ENCODE measurements at regions not wholly inside any gene's neighbourhood (a gene's known extent, or its start where the extent isn't known, plus 50 kb on each side); places are given as distances from the start of the nearest gene placed in this dataset.

DNA sequence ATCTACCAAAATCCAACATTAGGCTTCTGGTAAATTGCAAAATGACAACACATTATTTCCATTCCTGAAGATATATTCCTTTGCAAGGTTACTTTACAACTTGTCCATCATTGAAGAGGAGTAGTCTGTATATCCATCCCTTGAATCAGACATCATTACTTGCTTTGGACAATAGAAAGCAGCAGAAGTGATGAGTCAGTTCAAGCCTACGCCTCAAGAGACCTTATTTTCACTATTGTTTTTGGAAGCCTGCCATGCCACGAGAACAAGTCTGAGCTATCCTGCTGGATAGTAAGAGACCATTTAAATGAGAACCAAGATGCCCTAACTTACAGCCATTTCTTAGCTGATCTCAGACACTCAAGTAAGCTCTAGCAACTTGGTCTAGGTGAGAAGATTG, 246.0 kb upstream of the HHIP start:
- no peak overlapping the region for H3K9ac ChIP-seq (ENCODE audit: insufficient read depth, low read depth, low read length)
- no peak overlapping the region for H3K4me3 ChIP-seq (replicated peaks in 1 of 3; ENCODE audit: insufficient read depth in 1 of 3, low read depth in 2 of 3, low read length in 3 of 3)
- H3K27me3 ChIP-seq (ENCODE audit: control insufficient read depth in 1 of 2, insufficient read depth in 2 of 2, low read length in 2 of 2), result no peaks in the 10 kb centered on the region
- intact Hi-C loops (cut with micrococcal nuclease; ENCODE audit: unreplicated experiment), result no loop called here
- FAIRE-seq, result no peak
- DNase-seq (ENCODE audit: low spot score), result no peak
- 3% methylated on average over 2 of the region's 2 CpGs for WGBS (ENCODE audit: low lambda C conversion rate)
- no peak overlapping the region for H3K27ac ChIP-seq (ENCODE audit: extremely low read length, insufficient read depth, low read length)
- H3K4me2 ChIP-seq (ENCODE audit: low read depth, low read length), result no peak overlapping the region
- H3K9me3 ChIP-seq (ENCODE audit: low read length), result no peaks in the 10 kb centered on the region
- no peak for ATAC-seq
- no peaks in the 10 kb centered on the region for H3K36me3 ChIP-seq (replicated peaks in 1 of 2; ENCODE audit: control insufficient read depth in 1 of 2, insufficient read depth in 2 of 2, low read length in 2 of 2)
- no peak overlapping the region for H2AFZ ChIP-seq (ENCODE audit: low read length)
- no TSS peak for BruUV-seq (replicated peaks)
- ChIA-PET CTCF (ENCODE audit: low intra/inter-chr PET ratio, low total read pairs) (no interaction called here), POLR2A (no interaction called here)
- in situ Hi-C loops (cut with HindIII; ENCODE audit: extremely low pct_ligation_motif_present, low pct_unique_long_range_greater_than_20kb), result no loop called here
- H3K79me2 ChIP-seq (ENCODE audit: insufficient read depth, low read length), result no peaks in the 10 kb centered on the region
- H4K20me1 ChIP-seq (ENCODE audit: insufficient read depth, low read length), result no peaks in the 10 kb centered on the region
- H3K4me1 ChIP-seq (ENCODE audit: insufficient read depth, low read length), result no peaks in the 10 kb centered on the region
- TF ChIP-seq KDM5A (IDR thresholded peaks at IDR 0.05; ENCODE audit: borderline replicate concordance, low read length), result no peak
- no peak for TF ChIP-seq HES4 (CRISPR knock-in tag; IDR thresholded peaks at IDR 0.05; ENCODE audit: borderline replicate concordance)
- no peak for TF ChIP-seq SKIL (CRISPR knock-in tag; IDR thresholded peaks at IDR 0.05; ENCODE audit: borderline replicate concordance)
- no peak for TF ChIP-seq NFIC (IDR thresholded peaks at IDR 0.05; ENCODE audit: low read length)
- TF ChIP-seq, protein P1, sequence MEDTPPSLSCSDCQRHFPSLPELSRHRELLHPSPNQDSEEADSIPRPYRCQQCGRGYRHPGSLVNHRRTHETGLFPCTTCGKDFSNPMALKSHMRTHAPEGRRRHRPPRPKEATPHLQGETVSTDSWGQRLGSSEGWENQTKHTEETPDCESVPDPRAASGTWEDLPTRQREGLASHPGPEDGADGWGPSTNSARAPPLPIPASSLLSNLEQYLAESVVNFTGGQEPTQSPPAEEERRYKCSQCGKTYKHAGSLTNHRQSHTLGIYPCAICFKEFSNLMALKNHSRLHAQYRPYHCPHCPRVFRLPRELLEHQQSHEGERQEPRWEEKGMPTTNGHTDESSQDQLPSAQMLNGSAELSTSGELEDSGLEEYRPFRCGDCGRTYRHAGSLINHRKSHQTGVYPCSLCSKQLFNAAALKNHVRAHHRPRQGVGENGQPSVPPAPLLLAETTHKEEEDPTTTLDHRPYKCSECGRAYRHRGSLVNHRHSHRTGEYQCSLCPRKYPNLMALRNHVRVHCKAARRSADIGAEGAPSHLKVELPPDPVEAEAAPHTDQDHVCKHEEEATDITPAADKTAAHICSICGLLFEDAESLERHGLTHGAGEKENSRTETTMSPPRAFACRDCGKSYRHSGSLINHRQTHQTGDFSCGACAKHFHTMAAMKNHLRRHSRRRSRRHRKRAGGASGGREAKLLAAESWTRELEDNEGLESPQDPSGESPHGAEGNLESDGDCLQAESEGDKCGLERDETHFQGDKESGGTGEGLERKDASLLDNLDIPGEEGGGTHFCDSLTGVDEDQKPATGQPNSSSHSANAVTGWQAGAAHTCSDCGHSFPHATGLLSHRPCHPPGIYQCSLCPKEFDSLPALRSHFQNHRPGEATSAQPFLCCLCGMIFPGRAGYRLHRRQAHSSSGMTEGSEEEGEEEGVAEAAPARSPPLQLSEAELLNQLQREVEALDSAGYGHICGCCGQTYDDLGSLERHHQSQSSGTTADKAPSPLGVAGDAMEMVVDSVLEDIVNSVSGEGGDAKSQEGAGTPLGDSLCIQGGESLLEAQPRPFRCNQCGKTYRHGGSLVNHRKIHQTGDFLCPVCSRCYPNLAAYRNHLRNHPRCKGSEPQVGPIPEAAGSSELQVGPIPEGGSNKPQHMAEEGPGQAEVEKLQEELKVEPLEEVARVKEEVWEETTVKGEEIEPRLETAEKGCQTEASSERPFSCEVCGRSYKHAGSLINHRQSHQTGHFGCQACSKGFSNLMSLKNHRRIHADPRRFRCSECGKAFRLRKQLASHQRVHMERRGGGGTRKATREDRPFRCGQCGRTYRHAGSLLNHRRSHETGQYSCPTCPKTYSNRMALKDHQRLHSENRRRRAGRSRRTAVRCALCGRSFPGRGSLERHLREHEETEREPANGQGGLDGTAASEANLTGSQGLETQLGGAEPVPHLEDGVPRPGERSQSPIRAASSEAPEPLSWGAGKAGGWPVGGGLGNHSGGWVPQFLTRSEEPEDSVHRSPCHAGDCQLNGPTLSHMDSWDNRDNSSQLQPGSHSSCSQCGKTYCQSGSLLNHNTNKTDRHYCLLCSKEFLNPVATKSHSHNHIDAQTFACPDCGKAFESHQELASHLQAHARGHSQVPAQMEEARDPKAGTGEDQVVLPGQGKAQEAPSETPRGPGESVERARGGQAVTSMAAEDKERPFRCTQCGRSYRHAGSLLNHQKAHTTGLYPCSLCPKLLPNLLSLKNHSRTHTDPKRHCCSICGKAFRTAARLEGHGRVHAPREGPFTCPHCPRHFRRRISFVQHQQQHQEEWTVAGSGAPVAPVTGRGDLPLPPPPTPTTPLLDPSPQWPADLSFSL (CRISPR knock-in tag; IDR thresholded peaks at IDR 0.05), result no peak
- TF ChIP-seq ZNF441 (CRISPR knock-in tag; IDR thresholded peaks at IDR 0.05; ENCODE audit: borderline replicate concordance), result no peak
- no peak for TF ChIP-seq ZNF567 (CRISPR knock-in tag; IDR thresholded peaks at IDR 0.05; ENCODE audit: borderline replicate concordance)
- TF ChIP-seq RFXANK (CRISPR knock-in tag; IDR thresholded peaks at IDR 0.05), result no peak
- no peak for TF ChIP-seq SP4 (CRISPR knock-in tag; IDR thresholded peaks at IDR 0.05)
- TF ChIP-seq ZNF841 (CRISPR knock-in tag; IDR thresholded peaks at IDR 0.05; ENCODE audit: borderline replicate concordance), result no peak
- TF ChIP-seq ZNF562 (CRISPR knock-in tag; IDR thresholded peaks at IDR 0.05; ENCODE audit: borderline replicate concordance), result no peak
- no peak for TF ChIP-seq ATF7-NPFF (CRISPR knock-in tag; IDR thresholded peaks at IDR 0.05; ENCODE audit: low read depth)
- no peak for TF ChIP-seq ZZZ3 (CRISPR knock-in tag; IDR thresholded peaks at IDR 0.05; ENCODE audit: borderline replicate concordance)
- TF ChIP-seq ZNF282 (IDR thresholded peaks at IDR 0.05; ENCODE audit: partially characterized antibody), result no peak
- no peak for TF ChIP-seq TAF15 (IDR thresholded peaks at IDR 0.05; ENCODE audit: low read depth, low read length, poor library complexity, severe bottlenecking)
- TF ChIP-seq SALL1 (CRISPR knock-in tag; IDR thresholded peaks at IDR 0.05), result no peak
